ENCODE measurements at regions not wholly inside any gene's neighbourhood (a gene's known extent, or its start where the extent isn't known, plus 50 kb on each side); places are given as distances from the start of the nearest gene placed in this dataset.

DNA sequence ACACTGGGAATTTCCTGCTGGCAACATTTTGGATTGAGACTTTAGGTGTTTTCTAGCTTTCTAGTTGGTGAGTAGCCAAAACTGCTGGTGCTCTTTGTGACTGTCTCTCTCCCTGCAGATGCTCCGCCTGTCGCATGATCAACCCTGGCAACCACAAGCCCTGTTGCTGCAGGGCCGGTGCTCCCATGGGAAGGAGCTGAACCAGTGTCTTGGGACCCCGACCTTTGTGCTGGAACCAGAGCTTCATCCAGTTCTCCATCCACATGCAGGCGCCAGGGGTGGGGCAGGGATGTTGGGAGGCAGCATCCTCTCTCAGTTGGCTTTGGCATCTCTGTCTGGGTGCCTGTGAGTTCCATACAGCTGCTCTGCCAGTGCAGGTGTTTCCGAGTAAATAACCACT is 306.2 kb upstream of the MKI67 start:
- no peak overlapping the region for H3K4me3 ChIP-seq (ENCODE audit: low read length)
- H3K9me3 ChIP-seq (ENCODE audit: insufficient read depth, low read length), result no peaks in the 10 kb centered on the region
- no peak overlapping the region for H3K9ac ChIP-seq (ENCODE audit: low read length)
- no peaks in the 10 kb centered on the region for H3K27me3 ChIP-seq (ENCODE audit: low read depth, low read length)
- H4K20me1 ChIP-seq (ENCODE audit: insufficient read depth, low read length), result no peaks in the 10 kb centered on the region
- no peak overlapping the region for H2AFZ ChIP-seq (ENCODE audit: low read depth, low read length)
- H3K4me1 ChIP-seq (ENCODE audit: low read length), result no peaks in the 10 kb centered on the region
- H3K36me3 ChIP-seq (replicated peaks; ENCODE audit: low read depth, low read length), result no peaks in the 10 kb centered on the region
- no peak for TF ChIP-seq EZH2phosphoT487 (IDR thresholded peaks at IDR 0.05; ENCODE audit: low read depth)
- TF ChIP-seq CTCF (IDR thresholded peaks at IDR 0.05; ENCODE audit: low read depth, low read length), result no peak
- H3K4me2 ChIP-seq (ENCODE audit: low read length), result no peak overlapping the region
- no peak overlapping the region for H3K27ac ChIP-seq (ENCODE audit: low read length)
- H3K79me2 ChIP-seq (ENCODE audit: low read length), result no peaks in the 10 kb centered on the region

DNA sequence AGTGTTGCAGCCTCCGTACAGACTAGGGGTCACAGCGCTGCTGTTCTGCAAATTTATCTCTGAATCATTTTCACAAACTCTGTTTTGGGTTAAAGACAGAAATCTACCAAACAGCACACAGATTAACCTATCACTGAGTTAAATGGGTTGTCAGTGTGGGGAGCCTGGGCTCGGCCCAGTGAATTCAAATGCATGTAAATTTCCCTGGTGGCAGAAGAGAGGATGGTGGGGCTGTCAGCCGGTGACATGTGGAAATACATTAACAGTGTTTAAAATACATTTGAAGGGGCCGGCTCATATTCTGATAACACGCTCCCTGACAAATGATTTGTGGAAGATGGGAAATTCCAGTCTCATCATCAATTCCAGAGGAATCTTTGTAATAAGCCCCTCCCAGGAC is 309.6 kb upstream of the MKI67 start:
- Histone ChIP-seq H4K20me1 (ENCODE audit: insufficient read depth, low read length) (no peaks in the 10 kb centered on the region), H3K27me3 (ENCODE audit: low read depth, low read length) (no peaks in the 10 kb centered on the region), H2AFZ (ENCODE audit: low read depth, low read length) (no peak overlapping the region), H3K4me1 (ENCODE audit: low read length) (no peaks in the 10 kb centered on the region), H3K27ac (ENCODE audit: low read length) (no peak overlapping the region), H3K9ac (ENCODE audit: low read length) (no peak overlapping the region), H3K36me3 (replicated peaks; ENCODE audit: low read depth, low read length) (no peaks in the 10 kb centered on the region), H3K4me3 (ENCODE audit: low read length) (no peak overlapping the region), H3K79me2 (ENCODE audit: low read length) (no peaks in the 10 kb centered on the region), H3K4me2 (ENCODE audit: low read length) (no peak overlapping the region), H3K9me3 (ENCODE audit: insufficient read depth, low read length) (no peaks in the 10 kb centered on the region)
- TF ChIP-seq EZH2phosphoT487 (IDR thresholded peaks at IDR 0.05; ENCODE audit: low read depth) (no peak), CTCF (IDR thresholded peaks at IDR 0.05; ENCODE audit: low read depth, low read length) (no peak)

GRCh38 chr10:128437786-128438345 is 311.6 kb upstream of the MKI67 start:
- no peak overlapping the region for H3K9ac ChIP-seq (ENCODE audit: low read length)
- H3K36me3 ChIP-seq (replicated peaks; ENCODE audit: low read depth, low read length), result no peaks in the 10 kb centered on the region
- no peak overlapping the region for H3K4me2 ChIP-seq (ENCODE audit: low read length)
- no peak overlapping the region for H3K27ac ChIP-seq (ENCODE audit: low read length)
- H3K4me3 ChIP-seq (ENCODE audit: low read length), result no peak overlapping the region
- TF ChIP-seq CTCF (IDR thresholded peaks at IDR 0.05; ENCODE audit: low read depth, low read length) (no peak), EZH2phosphoT487 (IDR thresholded peaks at IDR 0.05; ENCODE audit: low read depth) (no peak)
- H3K79me2 ChIP-seq (ENCODE audit: low read length), result no peaks in the 10 kb centered on the region
- H3K4me1 ChIP-seq (ENCODE audit: low read length), result no peaks in the 10 kb centered on the region
- H3K27me3 ChIP-seq (ENCODE audit: low read depth, low read length), result no peaks in the 10 kb centered on the region
- no peaks in the 10 kb centered on the region for H3K9me3 ChIP-seq (ENCODE audit: insufficient read depth, low read length)
- H2AFZ ChIP-seq (ENCODE audit: low read depth, low read length), result no peak overlapping the region
- no peaks in the 10 kb centered on the region for H4K20me1 ChIP-seq (ENCODE audit: insufficient read depth, low read length)

GRCh38 chr10:128438417-128439063 is 312.3 kb upstream of the MKI67 start:
- H3K9ac ChIP-seq (ENCODE audit: low read length), result no peak overlapping the region
- no peaks in the 10 kb centered on the region for H3K79me2 ChIP-seq (ENCODE audit: low read length)
- no peak overlapping the region for H2AFZ ChIP-seq (ENCODE audit: low read depth, low read length)
- no peak overlapping the region for H3K27ac ChIP-seq (ENCODE audit: low read length)
- H3K4me2 ChIP-seq (ENCODE audit: low read length), result no peak overlapping the region
- H4K20me1 ChIP-seq (ENCODE audit: insufficient read depth, low read length), result no peaks in the 10 kb centered on the region
- no peak overlapping the region for H3K4me3 ChIP-seq (ENCODE audit: low read length)
- H3K36me3 ChIP-seq (replicated peaks; ENCODE audit: low read depth, low read length), result no peaks in the 10 kb centered on the region
- TF ChIP-seq CTCF (IDR thresholded peaks at IDR 0.05; ENCODE audit: low read depth, low read length) (no peak), EZH2phosphoT487 (IDR thresholded peaks at IDR 0.05; ENCODE audit: low read depth) (no peak)
- H3K4me1 ChIP-seq (ENCODE audit: low read length), result no peaks in the 10 kb centered on the region
- no peaks in the 10 kb centered on the region for H3K9me3 ChIP-seq (ENCODE audit: insufficient read depth, low read length)
- no peaks in the 10 kb centered on the region for H3K27me3 ChIP-seq (ENCODE audit: low read depth, low read length)

All from OCI-LY3 (cell line).